ENCODE measurements at regions not wholly inside any gene's neighbourhood (a gene's known extent, or its start where the extent isn't known, plus 50 kb on each side); places are given as distances from the start of the nearest gene placed in this dataset.

DNA sequence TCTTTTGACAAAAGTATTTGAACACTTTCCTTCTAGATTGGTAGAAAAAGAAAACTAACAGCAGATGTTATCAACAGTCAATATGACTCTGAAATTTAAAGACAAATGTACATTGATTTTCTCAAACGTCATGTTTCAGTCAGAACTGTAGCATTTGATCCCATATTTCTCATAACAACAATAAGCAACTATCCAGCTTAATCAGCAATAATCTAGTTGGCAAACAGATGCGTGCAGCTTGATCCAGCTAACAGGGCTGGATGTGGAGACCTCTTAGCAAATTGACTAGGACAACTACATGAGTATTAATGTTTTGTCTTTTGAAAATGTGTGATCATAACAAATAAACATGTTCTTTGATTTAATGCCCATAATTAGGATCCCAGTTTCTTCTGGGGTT is 94.0 kb upstream of the STT3B start:
- Histone ChIP-seq H3K4me3 (ENCODE audit: low read depth in 1 of 2, low read length in 2 of 2) (no peak overlapping the region), H3K36me3 (ENCODE audit: control insufficient read depth in 1 of 2, insufficient read depth in 2 of 2, low read length in 2 of 2) (no peaks in the 10 kb centered on the region), H3K27me3 (ENCODE audit: low read depth, low read length) (no peaks in the 10 kb centered on the region), H3K4me1 (ENCODE audit: control insufficient read depth in 1 of 2, insufficient read depth in 2 of 2, low read length in 2 of 2) (no peaks in the 10 kb centered on the region), H3K27ac (ENCODE audit: low read length) (no peak overlapping the region), H3K9me3 (ENCODE audit: control insufficient read depth in 1 of 2, low read length in 2 of 2) (peaks cover 0 to 15% of the 10 kb centered on the region in 2 donors)

DNA sequence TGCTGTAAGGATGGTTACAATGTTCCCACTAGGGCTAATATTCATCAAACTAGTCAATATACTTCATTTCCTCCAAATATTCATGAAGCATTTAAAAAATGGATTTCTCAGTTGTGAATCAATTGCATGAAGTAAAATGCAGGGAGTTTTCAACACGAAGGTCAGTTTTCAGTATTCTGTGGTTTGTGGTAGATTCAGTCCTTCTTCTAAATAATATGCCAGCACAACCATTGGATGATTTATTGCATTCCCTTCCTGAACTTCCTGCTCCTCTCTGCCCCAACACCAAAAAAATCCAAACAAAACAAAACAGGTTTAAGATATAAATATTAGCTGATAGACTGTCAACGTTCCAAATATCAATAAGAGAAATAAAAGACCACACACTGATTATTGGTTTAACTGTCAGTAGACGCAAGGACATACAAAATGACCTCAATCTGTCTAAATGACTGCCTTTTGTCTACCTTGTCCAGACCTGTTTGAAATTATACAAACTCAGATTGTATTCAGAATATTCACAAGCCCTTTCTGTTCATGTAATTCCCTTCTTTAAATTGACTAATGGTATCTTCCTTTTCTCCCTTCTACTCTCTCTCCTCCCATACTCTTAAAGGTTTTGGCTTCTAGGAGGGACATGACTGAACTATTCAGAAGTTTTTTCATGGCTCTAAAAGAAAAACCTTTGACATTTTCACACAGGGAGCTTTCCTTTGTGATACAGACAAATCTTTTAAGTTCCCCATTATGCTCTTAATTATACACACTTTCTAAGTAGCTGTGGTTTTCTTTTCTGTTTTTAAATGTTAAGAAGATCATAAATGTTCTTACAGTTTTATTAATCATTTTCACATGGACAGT is 92.6 kb upstream of the STT3B start:
- Histone ChIP-seq H3K4me3 (ENCODE audit: low read depth in 1 of 2, low read length in 2 of 2) (no peak overlapping the region), H3K27me3 (ENCODE audit: low read depth, low read length) (no peaks in the 10 kb centered on the region), H3K36me3 (ENCODE audit: control insufficient read depth in 1 of 2, insufficient read depth in 2 of 2, low read length in 2 of 2) (no peaks in the 10 kb centered on the region), H3K27ac (ENCODE audit: low read length) (no peak overlapping the region), H3K4me1 (ENCODE audit: control insufficient read depth in 1 of 2, insufficient read depth in 2 of 2, low read length in 2 of 2) (no peaks in the 10 kb centered on the region), H3K9me3 (ENCODE audit: control insufficient read depth in 1 of 2, low read length in 2 of 2) (peaks cover 0 to 15% of the 10 kb centered on the region in 2 donors)

DNA sequence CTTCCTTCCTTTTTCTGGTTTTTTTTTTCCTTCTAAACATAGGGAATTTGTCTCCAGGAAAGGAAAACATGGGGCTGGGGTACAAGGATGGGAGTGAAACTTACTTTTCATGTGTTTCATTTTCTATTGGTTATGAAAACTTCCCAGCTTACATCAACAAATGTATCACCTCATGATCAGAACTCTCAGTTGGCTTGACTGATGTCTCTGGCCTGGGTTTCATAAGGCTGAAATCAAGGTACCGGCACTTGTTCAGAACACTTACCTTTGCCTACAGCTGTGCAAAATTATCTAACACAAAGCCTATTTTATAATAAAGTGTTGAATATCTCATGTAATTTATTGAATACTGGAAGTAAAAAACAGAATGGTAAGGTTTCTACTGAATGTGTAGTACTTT is 91.8 kb upstream of the STT3B start:
- H3K9me3 ChIP-seq (ENCODE audit: control insufficient read depth in 1 of 2, low read length in 2 of 2): peaks cover 0 to 15% of the 10 kb centered on the region in 2 donors
- no peaks in the 10 kb centered on the region for H3K27me3 ChIP-seq (ENCODE audit: low read depth, low read length)
- no peak overlapping the region for H3K27ac ChIP-seq (ENCODE audit: low read length)
- no peaks in the 10 kb centered on the region for H3K36me3 ChIP-seq (ENCODE audit: control insufficient read depth in 1 of 2, insufficient read depth in 2 of 2, low read length in 2 of 2)
- no peaks in the 10 kb centered on the region for H3K4me1 ChIP-seq (ENCODE audit: control insufficient read depth in 1 of 2, insufficient read depth in 2 of 2, low read length in 2 of 2)
- no peak overlapping the region for H3K4me3 ChIP-seq (ENCODE audit: low read depth in 1 of 2, low read length in 2 of 2)

DNA sequence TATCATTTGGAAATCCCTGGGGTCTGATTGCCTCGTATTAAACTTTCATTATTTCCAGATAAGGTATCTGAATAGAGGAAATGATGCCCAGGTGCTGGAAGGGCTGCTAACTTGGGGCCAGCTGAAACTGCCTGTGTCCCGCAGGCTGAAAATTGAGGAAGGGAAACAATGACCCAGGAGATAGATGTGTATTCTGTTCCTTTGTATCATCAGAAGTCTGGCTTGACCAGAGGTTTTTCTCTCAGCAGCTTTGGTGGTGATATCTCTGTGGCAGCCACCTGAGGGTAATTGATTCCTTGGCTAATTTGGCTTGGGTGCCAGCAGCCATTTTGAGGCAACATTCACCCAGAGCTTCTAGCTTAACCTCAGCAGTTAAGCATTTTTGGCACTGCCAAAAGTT is 90.0 kb upstream of the STT3B start:
- peaks cover 0 to 1% of the 10 kb centered on the region in 2 donors for H3K9me3 ChIP-seq (ENCODE audit: control insufficient read depth in 1 of 2, low read length in 2 of 2)
- no peak overlapping the region for H3K27ac ChIP-seq (ENCODE audit: low read length)
- H3K4me3 ChIP-seq (ENCODE audit: low read depth in 1 of 2, low read length in 2 of 2): no peak overlapping the region
- H3K36me3 ChIP-seq (ENCODE audit: control insufficient read depth in 1 of 2, insufficient read depth in 2 of 2, low read length in 2 of 2): no peaks in the 10 kb centered on the region
- H3K27me3 ChIP-seq (ENCODE audit: low read depth, low read length): no peaks in the 10 kb centered on the region
- no peaks in the 10 kb centered on the region for H3K4me1 ChIP-seq (ENCODE audit: control insufficient read depth in 1 of 2, insufficient read depth in 2 of 2, low read length in 2 of 2)

DNA sequence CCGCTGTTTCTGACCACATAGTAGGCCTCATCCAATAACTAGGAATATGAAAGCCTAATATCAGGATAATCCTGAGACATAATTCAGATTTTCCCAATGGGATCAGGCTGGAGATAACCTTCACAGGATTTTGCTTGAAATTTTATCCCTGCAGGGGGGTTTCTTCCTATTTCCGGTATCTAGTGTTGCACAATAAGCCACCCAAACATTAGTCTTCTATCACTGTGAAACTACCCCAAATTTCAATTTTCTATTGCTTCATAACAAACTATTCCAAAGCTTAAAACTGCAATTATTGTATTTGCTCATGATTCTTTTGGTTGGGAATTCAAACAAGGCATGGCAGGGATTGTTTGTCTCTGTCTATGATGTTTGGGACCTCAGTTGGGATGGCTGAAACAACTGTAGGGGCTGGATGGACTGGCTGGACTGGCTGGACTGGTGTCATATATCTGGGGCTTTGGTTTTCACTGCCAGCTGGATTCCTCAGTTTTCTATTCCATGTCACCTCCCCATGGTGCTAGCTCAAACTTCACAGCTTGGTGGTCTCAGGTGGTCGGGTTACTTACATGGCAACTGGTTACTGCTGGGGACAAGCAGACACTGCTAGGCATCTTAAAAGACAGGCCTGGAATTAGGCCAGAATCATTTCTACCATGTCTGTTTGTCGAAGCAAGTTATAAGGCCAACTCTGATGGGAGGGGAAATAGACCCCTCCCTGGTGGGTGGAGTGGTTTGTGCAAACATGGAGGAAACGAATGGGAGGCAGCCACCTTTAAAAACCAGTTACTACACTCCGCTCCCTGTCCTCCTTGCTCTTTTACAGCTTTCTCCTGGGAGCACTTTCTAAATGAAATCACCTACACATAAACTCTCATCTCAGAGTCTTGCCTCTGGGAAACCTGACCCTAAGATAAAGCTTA is 88.2 kb upstream of the STT3B start:
- H3K27me3 ChIP-seq (ENCODE audit: low read depth, low read length): no peaks in the 10 kb centered on the region
- no peaks in the 10 kb centered on the region for H3K36me3 ChIP-seq (ENCODE audit: control insufficient read depth in 1 of 2, insufficient read depth in 2 of 2, low read length in 2 of 2)
- H3K4me1 ChIP-seq (ENCODE audit: control insufficient read depth in 1 of 2, insufficient read depth in 2 of 2, low read length in 2 of 2): no peaks in the 10 kb centered on the region
- H3K4me3 ChIP-seq (ENCODE audit: low read depth in 1 of 2, low read length in 2 of 2): no peak overlapping the region
- no peaks in the 10 kb centered on the region for H3K9me3 ChIP-seq (ENCODE audit: control insufficient read depth in 1 of 2, low read length in 2 of 2)
- H3K27ac ChIP-seq (ENCODE audit: low read length): no peak overlapping the region

DNA sequence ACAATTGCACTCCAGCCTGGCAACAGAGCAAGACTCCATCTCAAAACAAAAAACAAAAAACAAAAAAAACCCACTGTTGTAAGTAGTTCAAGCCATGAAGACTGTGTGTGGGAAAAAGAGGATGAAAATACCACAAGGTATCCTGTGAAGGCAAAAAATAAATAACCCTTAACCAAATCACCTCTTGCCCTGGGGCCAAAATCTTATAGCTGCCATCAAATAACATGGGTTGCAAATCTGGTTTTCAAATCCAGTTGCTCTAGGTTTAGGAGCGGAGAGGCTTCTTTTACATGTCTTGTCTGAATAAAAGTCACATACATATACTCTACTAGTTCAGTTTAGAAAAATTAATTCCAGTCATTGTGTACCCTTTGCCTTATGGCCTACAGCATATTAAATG is 87.0 kb upstream of the STT3B start:
- Histone ChIP-seq H3K27ac (ENCODE audit: low read length) (no peak overlapping the region), H3K9me3 (ENCODE audit: control insufficient read depth in 1 of 2, low read length in 2 of 2) (no peaks in the 10 kb centered on the region), H3K36me3 (ENCODE audit: control insufficient read depth in 1 of 2, insufficient read depth in 2 of 2, low read length in 2 of 2) (no peaks in the 10 kb centered on the region), H3K4me1 (ENCODE audit: control insufficient read depth in 1 of 2, insufficient read depth in 2 of 2, low read length in 2 of 2) (no peaks in the 10 kb centered on the region), H3K4me3 (ENCODE audit: low read depth in 1 of 2, low read length in 2 of 2) (no peak overlapping the region), H3K27me3 (ENCODE audit: low read depth, low read length) (no peaks in the 10 kb centered on the region)

DNA sequence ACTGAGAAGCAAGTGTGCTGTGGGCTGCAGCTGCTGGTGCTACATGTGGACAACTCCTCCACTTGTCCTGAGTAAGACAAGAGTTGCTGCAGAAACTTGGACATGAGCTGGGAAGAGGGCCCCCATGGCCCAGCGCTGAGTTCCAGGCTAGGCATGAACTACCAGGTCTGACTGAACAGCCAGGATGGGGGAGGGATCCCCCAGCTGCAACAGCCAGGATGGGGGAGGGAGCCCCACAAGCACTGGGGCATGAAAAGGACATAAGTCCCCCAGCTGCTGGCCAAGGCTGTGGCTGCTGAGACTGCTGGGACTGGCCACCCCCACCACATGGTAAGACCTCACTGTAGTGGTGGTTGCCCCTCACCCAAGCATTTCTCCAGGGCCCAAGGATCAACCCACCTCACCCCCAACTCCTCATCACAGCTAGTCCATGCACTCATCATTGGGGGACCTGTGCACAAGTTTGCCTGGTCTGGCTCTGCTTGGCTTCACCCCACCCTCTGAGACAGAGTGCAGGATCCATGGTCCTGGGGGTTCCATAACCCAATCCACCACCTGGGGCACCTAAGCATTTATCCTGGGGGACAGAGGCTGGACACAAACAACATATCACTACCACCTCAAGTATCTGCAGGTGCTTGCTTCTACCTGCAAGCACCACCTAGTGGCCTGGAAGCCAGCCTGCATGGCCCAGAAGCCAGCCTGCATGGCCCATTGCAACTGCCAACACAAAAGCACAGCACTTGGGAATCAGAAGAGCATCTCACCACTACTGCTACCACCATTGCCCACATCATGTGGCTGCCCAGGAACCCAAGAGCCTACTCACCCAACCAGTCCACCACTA is 84.5 kb upstream of the STT3B start:
- no peaks in the 10 kb centered on the region for H3K9me3 ChIP-seq (ENCODE audit: control insufficient read depth in 1 of 2, low read length in 2 of 2)
- no peaks in the 10 kb centered on the region for H3K4me1 ChIP-seq (ENCODE audit: control insufficient read depth in 1 of 2, insufficient read depth in 2 of 2, low read length in 2 of 2)
- no peaks in the 10 kb centered on the region for H3K27me3 ChIP-seq (ENCODE audit: low read depth, low read length)
- H3K4me3 ChIP-seq (ENCODE audit: low read depth in 1 of 2, low read length in 2 of 2): no peak overlapping the region
- H3K27ac ChIP-seq (ENCODE audit: low read length): no peak overlapping the region
- H3K36me3 ChIP-seq (ENCODE audit: control insufficient read depth in 1 of 2, insufficient read depth in 2 of 2, low read length in 2 of 2): no peaks in the 10 kb centered on the region

DNA sequence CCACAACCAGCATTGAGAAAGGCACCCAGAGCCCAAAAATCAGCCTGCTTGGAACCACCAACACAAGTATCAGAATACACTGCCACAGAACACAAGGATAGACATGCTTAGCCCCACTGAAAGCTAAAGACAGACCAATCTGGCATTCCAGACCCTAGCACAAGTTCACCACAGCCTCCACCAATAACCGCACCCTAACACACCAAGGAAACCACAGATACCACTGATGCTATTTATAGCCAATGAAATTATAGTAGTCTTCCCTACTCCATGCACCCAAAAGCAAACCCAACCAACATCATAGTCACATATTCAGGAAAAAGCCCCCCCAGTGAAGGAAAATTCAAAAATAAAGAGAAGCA is 83.9 kb upstream of the STT3B start:
- H3K4me1 ChIP-seq (ENCODE audit: control insufficient read depth in 1 of 2, insufficient read depth in 2 of 2, low read length in 2 of 2): no peaks in the 10 kb centered on the region
- H3K4me3 ChIP-seq (ENCODE audit: low read depth in 1 of 2, low read length in 2 of 2): no peak overlapping the region
- no peaks in the 10 kb centered on the region for H3K36me3 ChIP-seq (ENCODE audit: control insufficient read depth in 1 of 2, insufficient read depth in 2 of 2, low read length in 2 of 2)
- H3K9me3 ChIP-seq (ENCODE audit: control insufficient read depth in 1 of 2, low read length in 2 of 2): no peaks in the 10 kb centered on the region
- no peak overlapping the region for H3K27ac ChIP-seq (ENCODE audit: low read length)
- H3K27me3 ChIP-seq (ENCODE audit: low read depth, low read length): no peaks in the 10 kb centered on the region

DNA sequence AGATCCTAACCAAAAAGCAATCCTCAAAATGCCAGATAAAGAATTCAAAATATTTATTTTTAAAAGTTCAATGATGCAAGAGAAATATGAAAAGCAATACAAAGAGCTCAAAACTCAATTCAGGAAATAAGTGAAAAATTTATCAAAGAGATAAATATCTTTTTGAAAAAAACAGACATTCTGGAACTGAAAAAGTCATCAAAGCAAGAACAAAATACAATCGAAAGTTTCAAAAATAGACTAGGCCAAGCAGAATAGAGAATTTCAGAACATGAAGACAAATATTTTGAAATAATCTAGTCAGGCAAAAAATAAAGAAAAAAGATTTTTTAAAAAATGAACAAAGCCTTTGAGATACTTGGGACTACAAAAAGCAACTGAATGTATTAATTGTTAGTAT is 83.4 kb upstream of the STT3B start:
- Histone ChIP-seq H3K9me3 (ENCODE audit: control insufficient read depth in 1 of 2, low read length in 2 of 2) (no peaks in the 10 kb centered on the region), H3K27ac (ENCODE audit: low read length) (no peak overlapping the region)

DNA sequence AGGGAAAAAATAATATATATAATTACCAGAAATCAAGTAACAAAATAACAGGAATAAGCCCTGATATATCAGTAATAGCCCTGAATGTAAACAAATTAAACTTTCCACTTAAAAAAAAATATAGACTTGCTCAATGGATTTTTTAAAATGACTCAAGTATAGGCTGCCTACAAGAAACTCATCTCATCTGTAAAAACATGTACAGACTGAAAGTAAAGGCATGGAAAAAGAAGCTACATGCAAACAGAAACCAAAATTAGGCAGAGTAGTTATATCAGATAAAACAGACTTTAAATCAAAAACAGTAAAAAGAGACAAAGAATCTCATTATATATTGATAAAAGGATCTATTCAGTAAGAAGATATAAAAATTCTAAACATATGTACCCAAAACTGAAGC is 82.4 kb upstream of the STT3B start:
- no peaks in the 10 kb centered on the region for H3K27me3 ChIP-seq (ENCODE audit: low read depth, low read length)
- no peak overlapping the region for H3K27ac ChIP-seq (ENCODE audit: low read length)
- no peak overlapping the region for H3K4me3 ChIP-seq (ENCODE audit: low read depth in 1 of 2, low read length in 2 of 2)
- H3K9me3 ChIP-seq (ENCODE audit: control insufficient read depth in 1 of 2, low read length in 2 of 2): no peaks in the 10 kb centered on the region
- no peaks in the 10 kb centered on the region for H3K36me3 ChIP-seq (ENCODE audit: control insufficient read depth in 1 of 2, insufficient read depth in 2 of 2, low read length in 2 of 2)
- H3K4me1 ChIP-seq (ENCODE audit: control insufficient read depth in 1 of 2, insufficient read depth in 2 of 2, low read length in 2 of 2): no peaks in the 10 kb centered on the region

More for the DNA sequence above, 83.4 kb upstream of the STT3B start:
- Histone ChIP-seq H3K4me3 (ENCODE audit: low read depth in 1 of 2, low read length in 2 of 2) (no peak overlapping the region), H3K36me3 (ENCODE audit: control insufficient read depth in 1 of 2, insufficient read depth in 2 of 2, low read length in 2 of 2) (no peaks in the 10 kb centered on the region), H3K4me1 (ENCODE audit: control insufficient read depth in 1 of 2, insufficient read depth in 2 of 2, low read length in 2 of 2) (no peaks in the 10 kb centered on the region), H3K27me3 (ENCODE audit: low read depth, low read length) (no peaks in the 10 kb centered on the region)

Data from muscle layer of duodenum (tissue), 2 donors.